ENCODE measurements at regions not wholly inside any gene's neighbourhood (a gene's known extent, or its start where the extent isn't known, plus 50 kb on each side); places are given as distances from the start of the nearest gene placed in this dataset.

DNA sequence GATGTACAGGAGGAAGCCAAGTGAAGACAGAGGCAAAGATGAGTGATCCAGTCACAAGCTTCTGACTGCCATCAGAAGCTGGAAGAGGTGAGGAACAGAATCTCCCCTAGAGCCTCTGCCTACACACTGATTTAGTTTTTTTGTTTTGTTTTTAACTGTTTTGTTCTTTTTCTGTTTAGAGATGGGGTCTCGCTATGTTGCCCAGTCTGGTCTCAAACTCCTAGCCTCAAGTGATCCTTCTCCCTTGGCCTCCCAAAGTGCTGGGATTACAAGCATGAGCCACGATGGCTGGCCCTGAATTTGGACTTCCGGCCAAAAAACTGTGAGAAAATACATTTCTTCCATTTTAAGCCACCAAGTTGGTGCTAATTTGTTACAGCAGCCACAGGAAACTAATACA is 204.7 kb upstream of the ZNF608 start:
- no peak for DNase-seq
- ATAC-seq, result no peak
- Histone ChIP-seq H3K9me3 (no peaks in the 10 kb centered on the region), H3K4me1 (ENCODE audit: low read depth) (no peaks in the 10 kb centered on the region), H3K4me3 (no peak overlapping the region), H3K36me3 (ENCODE audit: low read depth) (no peaks in the 10 kb centered on the region)
- intact Hi-C loops (cut with DNase I, micrococcal nuclease), result no loop called here
- TF ChIP-seq, protein P1, sequence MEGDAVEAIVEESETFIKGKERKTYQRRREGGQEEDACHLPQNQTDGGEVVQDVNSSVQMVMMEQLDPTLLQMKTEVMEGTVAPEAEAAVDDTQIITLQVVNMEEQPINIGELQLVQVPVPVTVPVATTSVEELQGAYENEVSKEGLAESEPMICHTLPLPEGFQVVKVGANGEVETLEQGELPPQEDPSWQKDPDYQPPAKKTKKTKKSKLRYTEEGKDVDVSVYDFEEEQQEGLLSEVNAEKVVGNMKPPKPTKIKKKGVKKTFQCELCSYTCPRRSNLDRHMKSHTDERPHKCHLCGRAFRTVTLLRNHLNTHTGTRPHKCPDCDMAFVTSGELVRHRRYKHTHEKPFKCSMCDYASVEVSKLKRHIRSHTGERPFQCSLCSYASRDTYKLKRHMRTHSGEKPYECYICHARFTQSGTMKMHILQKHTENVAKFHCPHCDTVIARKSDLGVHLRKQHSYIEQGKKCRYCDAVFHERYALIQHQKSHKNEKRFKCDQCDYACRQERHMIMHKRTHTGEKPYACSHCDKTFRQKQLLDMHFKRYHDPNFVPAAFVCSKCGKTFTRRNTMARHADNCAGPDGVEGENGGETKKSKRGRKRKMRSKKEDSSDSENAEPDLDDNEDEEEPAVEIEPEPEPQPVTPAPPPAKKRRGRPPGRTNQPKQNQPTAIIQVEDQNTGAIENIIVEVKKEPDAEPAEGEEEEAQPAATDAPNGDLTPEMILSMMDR (IDR thresholded peaks at IDR 0.05), result no peak

DNA sequence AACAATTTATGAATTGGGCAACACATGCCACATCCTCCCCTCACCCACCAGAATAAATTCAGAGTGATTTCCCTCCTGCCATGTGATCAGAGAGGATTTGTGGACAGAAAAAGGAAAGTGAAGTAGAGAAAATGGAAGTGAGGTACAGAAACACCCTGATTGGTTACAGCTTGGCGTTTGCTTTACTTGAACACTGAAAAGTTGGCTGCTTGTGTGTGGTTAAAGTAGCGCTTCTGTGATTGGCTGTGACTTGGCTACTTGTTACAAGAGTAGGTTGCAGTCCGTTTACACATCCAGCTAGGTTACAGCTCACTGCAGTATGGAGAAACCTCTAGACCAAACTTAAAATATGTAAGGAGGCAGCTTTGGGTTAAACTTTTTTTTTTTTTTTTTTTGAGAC is 205.2 kb upstream of the ZNF608 start:
- H3K4me1 ChIP-seq (ENCODE audit: low read depth), result no peaks in the 10 kb centered on the region
- no peaks in the 10 kb centered on the region for H3K9me3 ChIP-seq
- no peak for DNase-seq
- TF ChIP-seq, protein P1 (IDR thresholded peaks at IDR 0.05), result no peak
- H3K4me3 ChIP-seq, result no peak overlapping the region
- no peaks in the 10 kb centered on the region for H3K36me3 ChIP-seq (ENCODE audit: low read depth)
- intact Hi-C loops (cut with DNase I, micrococcal nuclease), result no loop called here
- ATAC-seq, result peak; percentile 34

DNA sequence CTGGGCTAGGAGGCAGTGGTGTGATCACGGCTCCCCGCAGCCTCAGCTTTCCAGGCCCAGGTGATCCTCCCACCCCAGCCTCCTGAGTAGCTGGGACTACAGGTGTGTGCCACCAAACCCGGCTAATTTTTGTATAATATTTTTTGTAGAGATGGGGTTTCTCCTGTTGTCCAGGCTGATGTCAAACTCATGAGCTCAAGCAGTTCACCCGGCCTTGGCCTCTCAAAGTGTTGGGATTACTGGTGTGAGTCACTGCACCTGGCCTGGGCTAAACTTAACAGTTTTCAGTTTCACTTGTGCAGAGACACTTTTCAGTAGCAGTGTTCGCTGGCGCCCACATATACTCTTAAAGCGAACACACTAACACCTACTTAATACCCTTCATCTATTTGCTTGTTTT is 205.6 kb upstream of the ZNF608 start:
- DNase-seq (peak in 1 of 3 donors; percentile 43), ATAC-seq (peak; percentile 92)
- Histone ChIP-seq H3K36me3 (ENCODE audit: low read depth) (no peaks in the 10 kb centered on the region), H3K9me3 (no peaks in the 10 kb centered on the region), H3K4me1 (ENCODE audit: low read depth) (no peaks in the 10 kb centered on the region), H3K4me3 (no peak overlapping the region)
- intact Hi-C loops (cut with DNase I, micrococcal nuclease), result no loop called here
- TF ChIP-seq, protein P1 (IDR thresholded peaks at IDR 0.05), result no peak

DNA sequence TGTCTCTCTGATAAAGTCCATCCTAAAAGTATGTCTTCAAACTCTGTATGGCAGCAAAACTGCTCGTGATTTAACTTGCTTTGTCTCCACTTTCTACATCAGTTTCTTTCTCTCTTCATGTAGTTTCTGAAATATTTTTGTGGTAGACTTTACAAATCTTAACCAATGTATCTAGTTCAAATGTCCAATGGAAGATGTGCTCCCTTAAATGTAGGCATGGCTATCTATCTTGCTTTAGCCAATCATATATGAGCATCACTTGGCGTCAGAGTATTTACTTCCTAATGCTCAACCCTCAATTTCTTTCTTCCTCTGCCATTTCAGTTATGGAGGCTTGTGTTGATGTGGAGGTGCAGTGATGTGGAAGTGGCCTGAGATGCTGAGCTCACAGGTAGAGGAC is 206.1 kb upstream of the ZNF608 start:
- H3K36me3 ChIP-seq (ENCODE audit: low read depth), result no peaks in the 10 kb centered on the region
- DNase-seq (no peak), ATAC-seq (peak; percentile 49)
- TF ChIP-seq, protein P1 (IDR thresholded peaks at IDR 0.05), result no peak
- no peaks in the 10 kb centered on the region for H3K4me1 ChIP-seq (ENCODE audit: low read depth)
- H3K9me3 ChIP-seq, result no peaks in the 10 kb centered on the region
- no peak overlapping the region for H3K4me3 ChIP-seq
- intact Hi-C loops (cut with DNase I, micrococcal nuclease), result no loop called here

DNA sequence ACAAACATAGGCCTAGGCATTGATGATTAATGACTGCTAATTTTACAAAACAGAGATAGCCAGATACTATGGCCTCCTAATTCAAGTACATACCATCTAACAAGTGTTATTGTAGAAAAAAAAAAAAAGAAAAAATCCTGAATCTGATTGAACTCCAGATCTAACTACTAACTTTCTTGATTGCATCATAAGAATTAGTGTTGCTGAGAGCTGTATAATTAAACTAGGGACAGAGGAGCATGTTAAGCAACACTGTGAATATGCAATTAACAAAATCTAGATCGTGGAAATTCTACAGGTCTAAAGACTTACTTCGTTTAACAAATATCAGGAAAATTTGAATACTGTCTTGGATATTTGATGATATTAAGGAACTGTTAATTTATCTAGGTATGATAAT is 208.3 kb upstream of the ZNF608 start:
- DNase-seq (no peak), ATAC-seq (no peak)
- TF ChIP-seq, protein P1 (IDR thresholded peaks at IDR 0.05), result no peak
- Histone ChIP-seq H3K4me1 (ENCODE audit: low read depth) (no peaks in the 10 kb centered on the region), H3K9me3 (no peaks in the 10 kb centered on the region), H3K4me3 (no peak overlapping the region), H3K36me3 (ENCODE audit: low read depth) (no peaks in the 10 kb centered on the region)
- intact Hi-C loops (cut with DNase I, micrococcal nuclease), result no loop called here

DNA sequence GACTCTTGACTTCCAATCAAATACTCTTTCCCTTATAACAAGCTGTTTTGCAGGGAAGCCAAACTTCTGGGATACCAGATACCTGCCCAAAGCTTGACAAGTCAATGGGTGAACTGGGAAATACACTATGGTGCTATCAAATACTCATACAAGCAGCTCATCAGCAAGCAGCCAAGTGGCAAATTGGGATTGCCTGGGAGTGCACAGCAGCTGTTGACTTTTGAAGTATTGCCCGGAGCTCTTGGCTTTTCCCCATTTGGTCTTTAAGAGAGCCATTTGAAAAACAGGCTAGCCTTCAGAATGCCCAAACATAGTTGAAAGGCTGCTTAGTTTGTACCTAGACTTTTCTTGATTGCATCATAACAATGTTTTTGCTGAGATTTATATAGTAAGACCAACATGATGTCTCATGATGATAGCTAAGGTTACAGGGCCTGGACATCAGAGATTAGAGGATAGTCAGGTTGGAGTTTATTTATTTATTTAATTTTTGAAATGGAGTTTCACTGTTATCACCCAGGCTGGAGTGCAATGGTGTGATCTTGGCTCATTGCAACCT is 210.1 kb upstream of the ZNF608 start:
- H3K4me1 ChIP-seq (ENCODE audit: low read depth), result no peaks in the 10 kb centered on the region
- TF ChIP-seq, protein P1 (IDR thresholded peaks at IDR 0.05), result no peak
- no peak for DNase-seq
- no peaks in the 10 kb centered on the region for H3K36me3 ChIP-seq (ENCODE audit: low read depth)
- no peaks in the 10 kb centered on the region for H3K9me3 ChIP-seq
- no peak overlapping the region for H3K4me3 ChIP-seq
- intact Hi-C loops (cut with DNase I, micrococcal nuclease), result no loop called here
- no peak for ATAC-seq

Measured in mucosa of descending colon (tissue), 3 donors.